IPS DF 4.7 (cell line): ENCODE measurements at regions not wholly inside any gene's neighbourhood (a gene's known extent, or its start where the extent isn't known, plus 50 kb on each side); places are given as distances from the start of the nearest gene placed in this dataset.
"Not testable (repeated sequence)": the region's sequence is repeated elsewhere in the genome, so short reads cannot be mapped to it uniquely, and the experiment has no call there.

Source experiments
- DNase-seq: peaks from one replicate; pipeline ENCODE4 v3.0.0-alpha.2; 2013; ENCODE audit warnings: low spot score; ENCODE audit errors: extremely low read depth

- DNase-seq, result no peak
Observed at GRCh38 chr7:159209429-159209828, 64.8 kb upstream of the VIPR2 start.

DNA sequence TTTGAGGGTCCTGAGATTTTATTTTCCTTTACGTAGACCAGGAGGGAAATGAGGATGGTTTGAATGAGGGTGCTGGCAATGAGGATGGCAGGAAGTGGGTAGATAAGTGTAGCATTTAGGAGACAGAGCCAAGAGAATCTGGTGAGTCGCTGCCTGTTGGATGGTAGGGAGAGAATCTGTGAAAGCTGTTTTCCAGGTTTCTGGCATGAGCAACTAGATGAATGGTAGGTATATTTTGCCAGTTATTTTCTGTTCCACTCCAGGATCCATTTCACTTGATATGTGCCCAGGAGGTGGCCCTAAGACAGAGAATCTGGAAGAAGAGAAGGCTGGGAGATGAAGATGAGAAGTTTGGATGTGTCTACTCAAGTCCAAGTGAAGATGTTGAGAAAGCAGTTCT is 63.3 kb upstream of the VIPR2 start:
- DNase-seq, result no peak

GRCh38 chr7:159207393-159207792 is 62.7 kb upstream of the VIPR2 start:
- DNase-seq, result no peak

DNA sequence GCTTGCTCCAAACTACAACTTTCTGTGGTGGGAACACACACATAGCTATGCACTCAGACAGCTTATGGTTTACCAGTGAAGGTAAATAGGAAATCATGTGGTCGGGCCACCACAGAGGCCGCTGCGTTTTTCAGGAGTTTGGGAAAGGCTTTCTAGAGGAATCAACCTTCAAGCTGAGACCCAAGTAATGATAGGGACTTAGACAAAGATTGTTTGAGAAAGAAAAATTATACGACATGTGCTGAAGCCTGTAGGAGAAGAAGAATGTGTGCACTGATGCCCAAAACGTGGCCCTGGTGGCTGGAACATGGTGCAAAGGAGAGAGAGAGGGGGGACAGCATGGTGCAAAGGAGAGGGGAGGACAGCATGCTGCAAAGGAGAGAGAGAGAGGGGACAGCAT is 61.2 kb upstream of the VIPR2 start:
- no peak for DNase-seq

DNA sequence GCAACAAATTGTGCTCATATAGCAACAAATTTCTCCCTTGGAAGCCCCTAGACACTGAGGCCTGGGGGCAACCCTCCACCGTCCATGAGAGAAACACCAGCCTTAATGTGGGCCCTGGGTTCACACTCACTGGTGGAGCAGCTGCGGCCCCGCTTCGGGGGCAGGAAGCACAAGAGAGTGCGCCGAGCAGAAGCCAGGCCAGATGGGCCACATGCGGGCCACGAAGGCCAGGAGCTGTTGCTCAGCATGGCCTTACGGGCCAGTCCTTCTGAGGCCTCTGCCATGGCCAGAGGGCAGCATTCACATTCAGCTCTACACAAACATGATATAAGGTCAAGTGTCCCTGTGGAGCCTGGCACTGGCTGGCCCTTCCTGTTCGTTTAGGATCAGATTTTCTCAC is 60.0 kb upstream of the VIPR2 start:
- DNase-seq, result no peak

DNA sequence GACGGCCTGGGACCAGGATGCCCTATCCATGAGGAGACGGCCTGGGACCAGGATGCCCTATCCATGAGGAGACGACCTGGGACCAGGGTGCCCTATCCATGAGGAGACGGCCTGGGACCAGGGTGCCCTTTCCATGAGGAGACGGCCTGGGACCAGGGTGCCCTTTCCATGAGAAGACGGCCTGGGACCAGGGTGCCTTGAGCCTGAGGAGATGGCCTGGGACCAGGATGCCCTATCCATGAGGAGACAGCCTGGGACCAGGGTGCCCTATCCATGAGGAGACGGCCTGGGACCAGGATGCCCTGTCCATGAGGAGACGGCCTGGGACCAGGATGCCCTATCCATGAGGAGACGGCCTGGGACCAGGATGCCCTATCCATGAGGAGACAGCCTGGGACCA is 58.6 kb upstream of the VIPR2 start:
- DNase-seq, result not testable (repeated sequence)

DNA sequence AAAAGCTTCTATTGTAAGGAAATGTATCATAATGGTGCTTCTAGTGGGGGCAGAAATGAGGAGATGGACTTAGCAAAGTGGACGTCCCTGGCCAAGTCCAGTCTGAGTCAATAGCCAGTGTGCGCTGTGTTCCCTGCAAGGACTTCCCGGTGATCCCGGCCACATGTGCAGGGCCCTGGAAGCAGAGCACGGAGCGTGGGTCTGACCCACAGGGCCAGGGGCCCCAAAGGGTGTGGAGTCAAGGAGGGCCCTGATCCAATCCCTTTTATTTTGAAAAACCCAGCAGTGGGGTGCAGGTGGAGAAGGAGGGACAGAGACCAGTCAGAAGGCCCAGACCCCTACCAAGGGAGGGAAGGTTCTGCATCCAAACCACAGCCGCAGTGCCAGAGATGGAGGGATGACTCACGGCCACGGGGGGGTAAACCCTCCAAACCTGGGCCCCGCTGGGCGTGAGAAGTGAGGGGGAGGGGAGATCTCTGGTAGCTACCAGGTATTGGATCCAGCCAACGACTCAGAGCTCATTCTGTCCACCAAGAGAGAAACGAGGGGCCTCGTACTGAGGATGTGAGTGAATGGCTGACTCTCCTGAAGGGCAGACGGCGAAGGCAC is 57.2 kb upstream of the VIPR2 start:
- no peak for DNase-seq

GRCh38 chr7:159200421-159200820 is 55.8 kb upstream of the VIPR2 start:
- no peak for DNase-seq

DNA sequence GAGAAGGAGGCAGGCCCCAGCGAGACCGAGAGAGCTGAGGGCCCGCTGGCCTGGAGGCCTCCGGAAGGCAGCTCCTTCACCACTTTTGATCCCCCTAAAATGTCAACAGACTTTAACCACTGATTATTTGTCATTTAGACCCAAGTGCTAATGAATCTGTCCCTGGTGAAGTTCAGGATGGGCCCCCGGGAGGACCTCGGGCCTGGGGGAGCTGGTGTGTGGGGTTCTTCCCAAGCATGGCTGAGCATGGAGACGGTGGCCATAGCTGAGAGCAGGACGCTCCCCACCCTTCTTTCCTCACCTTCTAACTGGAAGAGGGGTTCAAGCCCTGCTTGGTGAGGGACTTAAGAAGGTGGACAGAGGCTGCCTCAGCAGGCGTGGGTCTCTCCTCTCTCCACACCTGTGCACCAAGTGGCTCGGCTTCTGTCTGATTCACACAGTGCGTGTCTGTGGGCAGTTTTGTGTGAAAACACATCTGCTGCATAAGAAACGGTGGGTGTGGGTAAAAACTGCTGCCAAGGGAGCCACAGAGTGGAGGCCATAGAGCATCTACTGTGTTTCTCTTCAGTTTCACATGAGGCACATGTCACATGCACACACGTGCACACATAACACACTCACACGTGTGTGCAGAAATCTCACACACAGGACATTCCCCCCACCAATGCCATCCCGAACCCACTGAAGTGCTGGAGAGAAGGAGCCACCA is 53.5 kb upstream of the VIPR2 start:
- DNase-seq, result no peak

DNA sequence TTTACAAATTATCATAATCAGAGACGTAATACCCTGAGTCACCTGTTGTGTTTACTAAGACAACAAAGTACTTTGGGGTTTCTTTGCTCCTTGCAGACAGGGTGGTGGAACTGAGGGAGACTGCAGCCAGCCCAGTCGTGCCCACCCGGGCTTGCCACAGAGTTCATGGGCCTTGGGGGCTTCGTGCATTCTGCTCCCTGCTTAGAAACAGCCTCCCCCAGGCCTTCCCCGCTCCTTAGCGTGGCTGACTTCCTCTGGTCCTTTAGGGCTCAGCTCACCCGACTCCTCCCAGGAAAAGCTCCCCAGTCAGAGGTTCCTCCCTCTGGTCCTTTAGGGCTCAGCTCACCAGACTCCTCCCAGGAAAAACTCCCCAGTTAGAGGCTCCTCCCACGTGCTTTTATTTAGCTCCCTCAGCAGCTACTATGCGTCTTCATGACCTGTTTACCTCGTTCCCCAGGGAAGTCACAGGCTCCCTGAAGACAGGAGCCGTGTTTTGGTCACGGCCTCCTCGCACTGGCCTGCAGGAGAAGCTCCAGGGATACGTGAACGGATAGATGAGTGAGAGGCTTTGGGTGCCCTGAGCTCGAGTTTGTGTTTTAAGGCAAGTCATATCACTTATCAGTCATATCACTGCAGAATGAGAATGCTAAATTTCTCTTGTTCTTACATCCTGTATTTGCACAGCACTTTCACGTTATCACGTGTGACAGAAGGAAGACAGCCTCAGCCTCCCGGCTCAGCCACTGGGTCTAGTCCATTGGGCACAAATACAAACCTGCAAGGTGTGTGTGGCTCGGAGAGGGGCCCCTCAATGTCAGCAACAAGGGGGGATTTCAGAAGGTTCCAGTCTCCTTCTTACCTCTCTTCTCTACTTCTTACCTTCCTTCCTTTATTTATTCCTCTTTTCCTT is 52.7 kb upstream of the VIPR2 start:
- DNase-seq, result peak; percentile 19

DNA sequence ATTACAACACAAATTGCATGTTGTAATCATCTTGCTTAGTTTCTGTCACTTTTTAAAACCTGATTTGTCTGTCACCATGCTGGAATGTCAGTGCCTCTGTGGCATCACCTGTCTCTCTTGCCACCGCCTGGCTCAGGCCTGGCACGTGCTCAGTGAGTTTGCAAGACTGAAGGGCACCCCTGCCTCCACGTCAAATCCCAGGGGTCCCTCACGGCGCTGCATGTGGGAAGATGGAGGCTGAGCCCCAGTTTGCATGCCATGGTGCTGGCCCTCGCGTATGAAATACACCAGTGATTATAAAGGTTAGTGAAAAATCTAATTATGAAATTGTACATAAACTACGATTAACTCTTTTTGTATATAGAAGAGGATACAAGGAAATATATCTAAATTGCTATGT is 51.9 kb upstream of the VIPR2 start:
- DNase-seq, result no peak

- DNase-seq, result no peak
Observed at GRCh38 chr7:159195946-159196345, 51.3 kb upstream of the VIPR2 start.
